ENCODE measurements at regions not wholly inside any gene's neighbourhood (a gene's known extent, or its start where the extent isn't known, plus 50 kb on each side); places are given as distances from the start of the nearest gene placed in this dataset.
A peak's percentile ranks its signal among the peaks of the same experiment; 100 is the strongest.
"Not testable (repeated sequence)": the region's sequence is repeated elsewhere in the genome, so short reads cannot be mapped to it uniquely, and the experiment has no call there.

- ATAC-seq, H3K27ac Mint-ChIP-seq, H3K4me1 Mint-ChIP-seq, H3K27me3 Mint-ChIP-seq, DNase-seq, H3K4me3 Mint-ChIP-seq: not testable (repeated sequence)
- H3K9me3 Mint-ChIP-seq, result peaks cover 22% of the 10 kb centered on the region in 2 donors
Observed at GRCh38 chr3:32042867-32043266, 61.3 kb downstream of the ZNF860 start.

- no peak overlapping the region for H3K27ac Mint-ChIP-seq
- H3K4me1 Mint-ChIP-seq, result no peaks in the 10 kb centered on the region
- no peak overlapping the region for H3K4me3 Mint-ChIP-seq
- ATAC-seq (no peak), DNase-seq (no peak)
- H3K27me3 Mint-ChIP-seq, result no peaks in the 10 kb centered on the region
- H3K9me3 Mint-ChIP-seq, result peaks cover 22 to 30% of the 10 kb centered on the region in 2 donors
Observed at GRCh38 chr3:32045091-32045915, 61.1 kb upstream of the GPD1L start.

GRCh38 chr3:32046102-32046501 is 60.3 kb upstream of the GPD1L start:
- peaks cover 19 to 32% of the 10 kb centered on the region in 2 donors for H3K9me3 Mint-ChIP-seq
- no peaks in the 10 kb centered on the region for H3K27me3 Mint-ChIP-seq
- no peaks in the 10 kb centered on the region for H3K4me1 Mint-ChIP-seq
- ATAC-seq (no peak), DNase-seq (no peak)
- H3K27ac Mint-ChIP-seq, result no peak overlapping the region
- no peak overlapping the region for H3K4me3 Mint-ChIP-seq

GRCh38 chr3:32048487-32049182 is 57.8 kb upstream of the GPD1L start:
- H3K4me3 Mint-ChIP-seq, result no peak overlapping the region
- peaks cover 0 to 12% of the 10 kb centered on the region in 2 donors for H3K9me3 Mint-ChIP-seq
- no peaks in the 10 kb centered on the region for H3K4me1 Mint-ChIP-seq
- H3K27me3 Mint-ChIP-seq, result no peaks in the 10 kb centered on the region
- no peak for ATAC-seq
- H3K27ac Mint-ChIP-seq, result no peak overlapping the region
- no peak for DNase-seq

- Mint-ChIP-seq H3K9me3 (peaks cover 0 to 11% of the 10 kb centered on the region in 2 donors), H3K27me3 (no peaks in the 10 kb centered on the region), H3K27ac (no peak overlapping the region), H3K4me3 (no peak overlapping the region), H3K4me1 (no peaks in the 10 kb centered on the region)
- DNase-seq (no peak), ATAC-seq (no peak)
Observed at GRCh38 chr3:32049916-32050315, 56.5 kb upstream of the GPD1L start.

- not testable (repeated sequence) for H3K4me1 Mint-ChIP-seq, DNase-seq, H3K27ac Mint-ChIP-seq, H3K27me3 Mint-ChIP-seq, H3K4me3 Mint-ChIP-seq, ATAC-seq
- H3K9me3 Mint-ChIP-seq, result peaks cover 0 to 11% of the 10 kb centered on the region in 2 donors
Observed at GRCh38 chr3:32052230-32052629, 54.2 kb upstream of the GPD1L start.

- not testable (repeated sequence) for H3K27ac Mint-ChIP-seq, ATAC-seq, H3K4me3 Mint-ChIP-seq, H3K27me3 Mint-ChIP-seq, DNase-seq, H3K9me3 Mint-ChIP-seq
- H3K4me1 Mint-ChIP-seq, result peaks cover 12% of the 10 kb centered on the region
Observed at GRCh38 chr3:32052851-32053250, 53.6 kb upstream of the GPD1L start.

- Mint-ChIP-seq H3K27ac (no peak overlapping the region), H3K4me1 (peaks cover 12% of the 10 kb centered on the region), H3K27me3 (peaks cover 7% of the 10 kb centered on the region), H3K4me3 (no peak overlapping the region), H3K9me3 (no peaks in the 10 kb centered on the region)
- peak; percentile 80 for ATAC-seq
- no peak for DNase-seq
Observed at GRCh38 chr3:32056559-32057290, 49.7 kb upstream of the GPD1L start.
